ENCODE measurements at regions not wholly inside any gene's neighbourhood (a gene's known extent, or its start where the extent isn't known, plus 50 kb on each side); places are given as distances from the start of the nearest gene placed in this dataset.

DNA sequence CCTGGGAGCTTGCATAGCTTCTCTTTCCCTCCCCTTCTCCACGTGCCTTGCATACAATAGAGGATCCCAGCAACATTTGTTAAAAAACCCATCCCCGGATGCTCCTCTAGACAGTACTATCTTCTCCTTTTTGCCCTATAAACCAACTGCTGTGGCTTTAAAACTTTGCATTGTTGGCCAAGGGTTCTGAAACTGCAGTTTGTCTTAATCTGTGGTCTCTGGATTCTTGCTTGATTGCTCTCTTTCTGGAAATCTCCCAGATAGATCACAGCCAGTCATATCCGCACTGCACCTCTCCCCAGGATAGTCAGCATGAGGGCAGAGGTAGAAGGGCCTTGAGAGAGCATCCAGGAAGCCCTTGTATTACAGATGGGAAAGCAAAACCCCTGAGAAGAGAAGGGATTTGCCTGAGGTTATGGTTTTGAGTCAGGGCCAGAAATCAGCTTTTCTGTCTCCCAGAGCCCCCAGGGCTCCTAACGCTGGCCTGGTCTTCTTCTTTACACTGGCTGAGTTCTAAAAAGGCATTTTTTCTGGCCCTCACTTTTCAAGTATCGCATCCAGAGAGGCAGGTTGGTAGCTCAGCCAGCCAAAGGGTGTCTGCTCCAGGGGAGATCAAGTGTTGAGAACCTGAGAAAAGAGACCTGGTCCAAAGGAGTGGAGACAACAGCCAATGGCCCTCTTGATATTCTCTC is 70.6 kb downstream of the ADM start:
- ATAC-seq (no peak), DNase-seq (no peak)
- H3K27me3 ChIP-seq, result no peaks in the 10 kb centered on the region
- intact Hi-C loops (cut with DNase I), result no loop called here
- H3K4me3 ChIP-seq, result no peak overlapping the region
- TF ChIP-seq CTCF (IDR thresholded peaks at IDR 0.05) (no peak), POLR2A (IDR thresholded peaks at IDR 0.05) (no peak)
- H3K4me1 ChIP-seq, result peaks cover 13% of the 10 kb centered on the region
- WGBS, 2 donors, result 77 to 82% methylated on average over 5 of the region's 5 CpGs
- no peak overlapping the region for H3K27ac ChIP-seq
- H3K9me3 ChIP-seq, result no peaks in the 10 kb centered on the region
- H3K36me3 ChIP-seq (replicated peaks in 1 of 2; ENCODE audit: insufficient read depth in 1 of 2, low read depth in 2 of 2), result no peaks in the 10 kb centered on the region

DNA sequence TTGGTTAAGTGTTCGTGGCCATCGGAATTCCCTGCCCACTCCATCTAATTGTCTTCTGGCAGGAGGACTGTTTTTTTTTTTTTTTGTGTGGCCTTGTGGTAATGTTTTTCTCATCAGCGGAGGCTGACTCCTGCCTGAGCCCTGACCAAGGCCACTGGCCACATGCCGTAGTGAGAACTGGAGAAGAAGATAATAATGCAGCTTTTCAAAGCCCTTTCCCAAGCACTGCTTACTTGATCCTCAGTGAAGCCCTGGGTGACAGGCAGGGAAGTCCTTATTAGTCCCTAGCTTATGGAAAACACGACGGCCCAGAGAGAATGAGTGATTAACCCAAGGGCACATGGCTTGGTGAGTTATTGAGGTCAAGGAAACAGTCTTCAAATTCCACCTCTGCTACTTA is 71.2 kb downstream of the ADM start:
- intact Hi-C loops (cut with DNase I), result no loop called here
- Histone ChIP-seq H3K4me3 (no peak overlapping the region), H3K9me3 (no peaks in the 10 kb centered on the region), H3K27me3 (no peaks in the 10 kb centered on the region), H3K4me1 (peaks cover 13% of the 10 kb centered on the region), H3K27ac (no peak overlapping the region), H3K36me3 (replicated peaks in 1 of 2; ENCODE audit: insufficient read depth in 1 of 2, low read depth in 2 of 2) (no peaks in the 10 kb centered on the region)
- WGBS, 2 donors, result 61 to 68% methylated on average over 6 of the region's 6 CpGs
- ATAC-seq (no peak), DNase-seq (no peak)
- TF ChIP-seq CTCF (IDR thresholded peaks at IDR 0.05), result no peak
- no peak for TF ChIP-seq POLR2A (IDR thresholded peaks at IDR 0.05)

GRCh38 chr11:10377183-10377582 is 72.3 kb downstream of the ADM start:
- no peak for DNase-seq
- TF ChIP-seq POLR2A (IDR thresholded peaks at IDR 0.05) (no peak), CTCF (IDR thresholded peaks at IDR 0.05) (no peak)
- Histone ChIP-seq H3K27ac (no peak overlapping the region), H3K36me3 (replicated peaks in 1 of 2; ENCODE audit: insufficient read depth in 1 of 2, low read depth in 2 of 2) (no peaks in the 10 kb centered on the region), H3K4me3 (no peak overlapping the region), H3K27me3 (no peaks in the 10 kb centered on the region), H3K4me1 (peaks cover 13% of the 10 kb centered on the region), H3K9me3 (no peaks in the 10 kb centered on the region)
- intact Hi-C loops (cut with DNase I), result no loop called here
- no peak for ATAC-seq

- no peaks in the 10 kb centered on the region for H3K27me3 ChIP-seq
- WGBS, 2 donors, result 77 to 87% methylated on average over 4 of the region's 4 CpGs
- H3K9me3 ChIP-seq, result no peaks in the 10 kb centered on the region
- ATAC-seq (no peak), DNase-seq (no peak)
- H3K27ac ChIP-seq, result no peak overlapping the region
- H3K4me3 ChIP-seq, result no peak overlapping the region
- TF ChIP-seq POLR2A (IDR thresholded peaks at IDR 0.05) (no peak), CTCF (IDR thresholded peaks at IDR 0.05) (no peak)
- intact Hi-C loops (cut with DNase I), result no loop called here
- peaks cover 13% of the 10 kb centered on the region for H3K4me1 ChIP-seq
- H3K36me3 ChIP-seq (replicated peaks in 1 of 2; ENCODE audit: insufficient read depth in 1 of 2, low read depth in 2 of 2), result no peaks in the 10 kb centered on the region
Measured at GRCh38 chr11:10378362-10378761, 73.5 kb downstream of the ADM start.

DNA sequence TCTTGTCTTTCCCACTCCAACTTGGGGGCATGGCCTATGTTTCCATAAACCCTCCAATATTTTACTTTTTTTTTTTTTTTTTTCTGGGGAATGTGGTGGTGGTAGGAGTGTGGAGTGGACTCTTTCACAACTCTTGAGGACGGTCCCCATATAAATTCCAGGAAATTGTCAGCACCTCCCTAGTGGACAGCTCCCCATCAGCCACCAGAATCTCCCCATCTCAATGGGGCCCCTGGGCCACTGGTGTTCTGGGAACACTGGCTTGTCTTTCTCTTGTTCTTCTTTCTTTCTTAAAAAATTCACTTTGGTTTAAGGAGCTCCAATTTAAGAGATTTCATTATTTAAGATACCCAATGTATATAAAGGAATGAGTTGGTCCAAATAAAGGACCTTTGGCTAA is 74.1 kb downstream of the ADM start:
- DNase-seq (no peak), ATAC-seq (no peak)
- Histone ChIP-seq H3K36me3 (replicated peaks in 1 of 2; ENCODE audit: insufficient read depth in 1 of 2, low read depth in 2 of 2) (no peaks in the 10 kb centered on the region), H3K27me3 (no peaks in the 10 kb centered on the region), H3K4me3 (no peak overlapping the region), H3K9me3 (no peaks in the 10 kb centered on the region), H3K27ac (no peak overlapping the region), H3K4me1 (peaks cover 13% of the 10 kb centered on the region)
- 20 to 41% methylated on average over 1 of the region's 1 CpG for WGBS, 2 donors
- TF ChIP-seq POLR2A (IDR thresholded peaks at IDR 0.05) (no peak), CTCF (IDR thresholded peaks at IDR 0.05) (no peak)
- intact Hi-C loops (cut with DNase I), result no loop called here

Measured in body of pancreas (tissue), 4 donors.